HG02840 (cell line): ENCODE measurements at regions not wholly inside any gene's neighbourhood (a gene's known extent, or its start where the extent isn't known, plus 50 kb on each side); places are given as distances from the start of the nearest gene placed in this dataset.

ENCODE experiments used
- ATAC-seq: cut with Tn5 transposase; IDR thresholded peaks from one replicate; pipeline ENCODE4 v1.9.1; 2021; ENCODE audit warnings: mild to moderate bottlenecking, moderate library complexity, moderate number of reproducible peaks; ENCODE audit not compliant: unreplicated experiment, low FRiP score

GRCh38 chr2:56444339-56444738, 260.5 kb downstream of the CCDC85A start:
- ATAC-seq, result no peak

GRCh38 chr2:56448403-56449001, 264.7 kb downstream of the CCDC85A start:
- no peak for ATAC-seq

GRCh38 chr2:56449002-56449431, 265.2 kb downstream of the CCDC85A start:
- no peak for ATAC-seq

GRCh38 chr2:56449449-56449860, 265.7 kb downstream of the CCDC85A start:
- ATAC-seq, result no peak

- no peak for ATAC-seq
Observed at GRCh38 chr2:56450047-56450446, 266.3 kb downstream of the CCDC85A start.

- no peak for ATAC-seq
Observed at GRCh38 chr2:56450772-56451171, 267.0 kb downstream of the CCDC85A start.

GRCh38 chr2:56455642-56456041, 271.9 kb downstream of the CCDC85A start:
- ATAC-seq, result no peak

GRCh38 chr2:56456791-56457190, 273.0 kb downstream of the CCDC85A start:
- no peak for ATAC-seq

- no peak for ATAC-seq
Observed at GRCh38 chr2:56460508-56460907, 276.7 kb downstream of the CCDC85A start.

GRCh38 chr2:56464066-56464465, 280.3 kb downstream of the CCDC85A start:
- no peak for ATAC-seq

GRCh38 chr2:56464613-56465012, 280.8 kb downstream of the CCDC85A start:
- ATAC-seq, result no peak

GRCh38 chr2:56465491-56465890, 281.7 kb downstream of the CCDC85A start:
- ATAC-seq, result no peak

GRCh38 chr2:56473524-56473923, 289.7 kb downstream of the CCDC85A start:
- ATAC-seq, result no peak

- no peak for ATAC-seq
Observed at GRCh38 chr2:56474412-56475158, 290.8 kb downstream of the CCDC85A start.

GRCh38 chr2:56475191-56475590, 291.4 kb downstream of the CCDC85A start:
- ATAC-seq, result no peak

GRCh38 chr2:56476509-56477071, 292.8 kb downstream of the CCDC85A start:
- no peak for ATAC-seq

- no peak for ATAC-seq
Observed at GRCh38 chr2:56478027-56478426, 294.2 kb downstream of the CCDC85A start.

GRCh38 chr2:56483081-56483480, 299.3 kb downstream of the CCDC85A start:
- no peak for ATAC-seq

GRCh38 chr2:56484906-56485305, 301.1 kb downstream of the CCDC85A start:
- ATAC-seq, result no peak

- ATAC-seq, result no peak
Observed at GRCh38 chr2:56500317-56500716, 316.5 kb downstream of the CCDC85A start.

- ATAC-seq, result no peak
Observed at GRCh38 chr2:56502616-56503015, 318.8 kb downstream of the CCDC85A start.

- ATAC-seq, result no peak
Observed at GRCh38 chr2:56505885-56506284, 322.1 kb downstream of the CCDC85A start.
